ENCODE measurements at regions not wholly inside any gene's neighbourhood (a gene's known extent, or its start where the extent isn't known, plus 50 kb on each side); places are given as distances from the start of the nearest gene placed in this dataset.

GRCh38 chr3:23664459-23664858 is 141.3 kb upstream of the UBE2E1 start:
- POLR2A ChIA-PET, result no interaction called here
- DNase-seq (ENCODE audit: extremely low spot score), result no peak

GRCh38 chr3:23665741-23666140 is 140.0 kb upstream of the UBE2E1 start:
- ChIA-PET CTCF (interaction anchor here (0.6 kb wide), 1 partner anchor 74 kb away, joined by 3 read pairs; no protein-coding TSS in a partner anchor), POLR2A (interaction anchor here (1.1 kb wide), 1 partner anchor 12 kb away, joined by 4 read pairs; no protein-coding TSS in a partner anchor)
- TF ChIP-seq PKNOX1 (IDR thresholded peaks at IDR 0.05), result no peak
- DNase-seq (ENCODE audit: extremely low spot score), result no peak

More at GRCh38 chr3:23664459-23664858, 141.3 kb upstream of the UBE2E1 start:
- CTCF ChIA-PET, result no interaction called here
- TF ChIP-seq ELF4 (IDR thresholded peaks at IDR 0.05) (no peak), ZNF384 (IDR thresholded peaks at IDR 0.05) (no peak), BHLHE40 (IDR thresholded peaks at IDR 0.05; ENCODE audit: borderline replicate concordance) (no peak), PKNOX1 (IDR thresholded peaks at IDR 0.05) (no peak), FOXK2 (IDR thresholded peaks at IDR 0.05) (no peak), NFRKB (IDR thresholded peaks at IDR 0.05) (no peak)

GRCh38 chr3:23666818-23667217 is 138.9 kb upstream of the UBE2E1 start:
- POLR2A ChIA-PET, result interaction anchor here (1.1 kb wide), 1 partner anchor 11 kb away, joined by 4 read pairs; no protein-coding TSS in a partner anchor
- no peak for DNase-seq (ENCODE audit: extremely low spot score)

GRCh38 chr3:23667536-23668429 is 138.0 kb upstream of the UBE2E1 start:
- DNase-seq (ENCODE audit: extremely low spot score), result no peak
- CTCF ChIA-PET, result interaction anchor here (0.6 to 0.7 kb wide), 3 partner anchors 30 to 316 kb away, joined by 3 to 4 read pairs (median 3); no protein-coding TSS in a partner anchor
- TF ChIP-seq CTBP1 (IDR thresholded peaks at IDR 0.05; ENCODE audit: borderline replicate concordance), result no peak
- no peak for TF ChIP-seq L3MBTL2 (conservative IDR thresholded peaks at IDR 0.05)
- TF ChIP-seq FOXK2 (IDR thresholded peaks at IDR 0.05), result no peak
- TF ChIP-seq NFRKB (IDR thresholded peaks at IDR 0.05), result no peak
- no peak for TF ChIP-seq SUZ12 (IDR thresholded peaks at IDR 0.05)
- no peak for TF ChIP-seq BHLHE40 (IDR thresholded peaks at IDR 0.05; ENCODE audit: borderline replicate concordance)
- TF ChIP-seq LEF1 (IDR thresholded peaks at IDR 0.05; ENCODE audit: borderline replicate concordance), result no peak
- TF ChIP-seq SP1 (IDR thresholded peaks at IDR 0.05), result no peak
- TF ChIP-seq FOXA1 (IDR thresholded peaks at IDR 0.05), result no peak
- no peak for TF ChIP-seq TARDBP (IDR thresholded peaks at IDR 0.05)
- TF ChIP-seq ARNT (IDR thresholded peaks at IDR 0.05), result no peak
- POLR2A ChIA-PET, result no interaction called here

More at GRCh38 chr3:23666818-23667217, 138.9 kb upstream of the UBE2E1 start:
- CTCF ChIA-PET, result no interaction called here
- TF ChIP-seq CTBP1 (IDR thresholded peaks at IDR 0.05; ENCODE audit: borderline replicate concordance) (no peak), ZNF384 (IDR thresholded peaks at IDR 0.05) (no peak), FOXM1 (IDR thresholded peaks at IDR 0.05; ENCODE audit: borderline replicate concordance) (no peak), L3MBTL2 (conservative IDR thresholded peaks at IDR 0.05) (no peak), ARNT (IDR thresholded peaks at IDR 0.05) (no peak), LEF1 (IDR thresholded peaks at IDR 0.05; ENCODE audit: borderline replicate concordance) (no peak), TARDBP (IDR thresholded peaks at IDR 0.05) (no peak), SUZ12 (IDR thresholded peaks at IDR 0.05) (no peak), HDGF (IDR thresholded peaks at IDR 0.05; ENCODE audit: borderline replicate concordance) (no peak), NFRKB (IDR thresholded peaks at IDR 0.05) (no peak), SP1 (IDR thresholded peaks at IDR 0.05) (no peak), PKNOX1 (IDR thresholded peaks at IDR 0.05) (no peak)

GRCh38 chr3:23668430-23668904 is 137.3 kb upstream of the UBE2E1 start:
- POLR2A ChIA-PET, result no interaction called here
- TF ChIP-seq PKNOX1 (IDR thresholded peaks at IDR 0.05) (no peak), BHLHE40 (IDR thresholded peaks at IDR 0.05; ENCODE audit: borderline replicate concordance) (no peak), FOXA1 (IDR thresholded peaks at IDR 0.05) (no peak), HDGF (IDR thresholded peaks at IDR 0.05; ENCODE audit: borderline replicate concordance) (no peak), FOXM1 (IDR thresholded peaks at IDR 0.05; ENCODE audit: borderline replicate concordance) (no peak), ELF4 (IDR thresholded peaks at IDR 0.05) (no peak), ARNT (IDR thresholded peaks at IDR 0.05) (no peak), NFRKB (IDR thresholded peaks at IDR 0.05) (no peak), TARDBP (IDR thresholded peaks at IDR 0.05) (no peak), SP1 (IDR thresholded peaks at IDR 0.05) (no peak), LEF1 (IDR thresholded peaks at IDR 0.05; ENCODE audit: borderline replicate concordance) (no peak), FOXK2 (IDR thresholded peaks at IDR 0.05) (no peak), L3MBTL2 (conservative IDR thresholded peaks at IDR 0.05) (no peak), CTBP1 (IDR thresholded peaks at IDR 0.05; ENCODE audit: borderline replicate concordance) (no peak), SUZ12 (IDR thresholded peaks at IDR 0.05) (no peak), ZNF384 (IDR thresholded peaks at IDR 0.05) (no peak)
- DNase-seq (ENCODE audit: extremely low spot score), result no peak
- CTCF ChIA-PET, result interaction anchor here (0.6 to 0.7 kb wide), 4 partner anchors 29 to 315 kb away, joined by 3 to 4 read pairs (median 3); no protein-coding TSS in a partner anchor
